ENCODE measurements at regions not wholly inside any gene's neighbourhood (a gene's known extent, or its start where the extent isn't known, plus 50 kb on each side); places are given as distances from the start of the nearest gene placed in this dataset.

- WGBS (ENCODE audit: low lambda C conversion rate, missing lambda C conversion rate) = 64% methylated on average over 2 of the region's 2 CpGs
- H2AFZ ChIP-seq = no peak overlapping the region
Observed at GRCh38 chr2:228793116-228793515, 478.0 kb downstream of the PID1 start.

GRCh38 chr2:228786901-228787300 is 484.2 kb downstream of the PID1 start:
- Histone ChIP-seq H3K9me2 (replicated peaks; ENCODE audit: insufficient read depth) (no peaks in the 10 kb centered on the region), H3K36me3 (replicated peaks; ENCODE audit: insufficient read depth, low read depth) (no peaks in the 10 kb centered on the region), H3K27me3 (no peaks in the 10 kb centered on the region), H2AFZ (no peak overlapping the region), H3K79me2 (no peaks in the 10 kb centered on the region), H3K27ac (no peak overlapping the region), H3K9me3 (ENCODE audit: low read depth) (no peaks in the 10 kb centered on the region), H4K20me1 (ENCODE audit: insufficient read depth, poor library complexity, severe bottlenecking) (no peaks in the 10 kb centered on the region), H3K4me3 (no peak overlapping the region), H3K4me2 (no peak overlapping the region), H3K4me1 (ENCODE audit: insufficient read depth) (no peaks in the 10 kb centered on the region)
- DNase-seq (ENCODE audit: low spot score) = no peak
- 81% methylated on average over 6 of the region's 6 CpGs for WGBS (ENCODE audit: low lambda C conversion rate, missing lambda C conversion rate)
- TF ChIP-seq EZH2 (IDR thresholded peaks at IDR 0.05; ENCODE audit: borderline replicate concordance) (no peak), EZH2phosphoT487 (IDR thresholded peaks at IDR 0.05; ENCODE audit: low read depth, severe bottlenecking, unreplicated experiment) (no peak)
- TF ChIP-seq, protein P1, sequence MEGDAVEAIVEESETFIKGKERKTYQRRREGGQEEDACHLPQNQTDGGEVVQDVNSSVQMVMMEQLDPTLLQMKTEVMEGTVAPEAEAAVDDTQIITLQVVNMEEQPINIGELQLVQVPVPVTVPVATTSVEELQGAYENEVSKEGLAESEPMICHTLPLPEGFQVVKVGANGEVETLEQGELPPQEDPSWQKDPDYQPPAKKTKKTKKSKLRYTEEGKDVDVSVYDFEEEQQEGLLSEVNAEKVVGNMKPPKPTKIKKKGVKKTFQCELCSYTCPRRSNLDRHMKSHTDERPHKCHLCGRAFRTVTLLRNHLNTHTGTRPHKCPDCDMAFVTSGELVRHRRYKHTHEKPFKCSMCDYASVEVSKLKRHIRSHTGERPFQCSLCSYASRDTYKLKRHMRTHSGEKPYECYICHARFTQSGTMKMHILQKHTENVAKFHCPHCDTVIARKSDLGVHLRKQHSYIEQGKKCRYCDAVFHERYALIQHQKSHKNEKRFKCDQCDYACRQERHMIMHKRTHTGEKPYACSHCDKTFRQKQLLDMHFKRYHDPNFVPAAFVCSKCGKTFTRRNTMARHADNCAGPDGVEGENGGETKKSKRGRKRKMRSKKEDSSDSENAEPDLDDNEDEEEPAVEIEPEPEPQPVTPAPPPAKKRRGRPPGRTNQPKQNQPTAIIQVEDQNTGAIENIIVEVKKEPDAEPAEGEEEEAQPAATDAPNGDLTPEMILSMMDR (IDR thresholded peaks at IDR 0.05; ENCODE audit: poor library complexity) = no peak

More at GRCh38 chr2:228793116-228793515, 478.0 kb downstream of the PID1 start:
- no peak overlapping the region for H3K27ac ChIP-seq
- no peaks in the 10 kb centered on the region for H4K20me1 ChIP-seq (ENCODE audit: insufficient read depth, poor library complexity, severe bottlenecking)
- no peaks in the 10 kb centered on the region for H3K36me3 ChIP-seq (replicated peaks; ENCODE audit: insufficient read depth, low read depth)
- TF ChIP-seq, protein P1 (IDR thresholded peaks at IDR 0.05; ENCODE audit: poor library complexity) = no peak
- TF ChIP-seq EZH2 (IDR thresholded peaks at IDR 0.05; ENCODE audit: borderline replicate concordance) (no peak), EZH2phosphoT487 (IDR thresholded peaks at IDR 0.05; ENCODE audit: low read depth, severe bottlenecking, unreplicated experiment) (no peak)
- H3K9me3 ChIP-seq (ENCODE audit: low read depth) = no peaks in the 10 kb centered on the region
- no peaks in the 10 kb centered on the region for H3K79me2 ChIP-seq
- H3K4me3 ChIP-seq = no peak overlapping the region
- no peak overlapping the region for H3K4me2 ChIP-seq
- H3K9me2 ChIP-seq (replicated peaks; ENCODE audit: insufficient read depth) = no peaks in the 10 kb centered on the region
- no peaks in the 10 kb centered on the region for H3K27me3 ChIP-seq
- DNase-seq (ENCODE audit: low spot score) = no peak
- H3K4me1 ChIP-seq (ENCODE audit: insufficient read depth) = no peaks in the 10 kb centered on the region

DNA sequence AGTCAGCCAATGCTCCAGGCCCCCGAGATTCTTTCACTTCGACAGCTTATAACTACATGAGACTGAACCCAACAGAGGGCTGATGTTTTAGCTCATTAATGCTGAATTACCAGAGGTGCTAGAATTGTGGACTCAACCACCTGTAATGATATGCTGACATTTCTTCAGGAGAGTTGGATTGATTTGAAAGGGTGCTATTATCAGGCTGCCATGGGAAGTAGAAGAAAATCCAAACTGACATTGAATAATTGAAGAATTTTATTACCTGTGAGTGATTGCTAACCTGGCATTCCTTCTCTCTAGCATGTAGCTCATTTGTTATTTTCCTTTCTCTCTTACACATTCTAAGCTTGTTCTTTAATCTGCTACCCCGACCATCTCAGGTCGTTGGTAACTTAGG is 488.8 kb downstream of the PID1 start:
- H4K20me1 ChIP-seq (ENCODE audit: insufficient read depth, poor library complexity, severe bottlenecking) = no peaks in the 10 kb centered on the region
- H3K4me2 ChIP-seq = no peak overlapping the region
- no peaks in the 10 kb centered on the region for H3K79me2 ChIP-seq
- H3K9me3 ChIP-seq (ENCODE audit: low read depth) = no peaks in the 10 kb centered on the region
- no peaks in the 10 kb centered on the region for H3K9me2 ChIP-seq (replicated peaks; ENCODE audit: insufficient read depth)
- no peak overlapping the region for H3K4me3 ChIP-seq
- no peaks in the 10 kb centered on the region for H3K4me1 ChIP-seq (ENCODE audit: insufficient read depth)
- H3K27me3 ChIP-seq = no peaks in the 10 kb centered on the region
- H3K36me3 ChIP-seq (replicated peaks; ENCODE audit: insufficient read depth, low read depth) = no peaks in the 10 kb centered on the region
- TF ChIP-seq EZH2phosphoT487 (IDR thresholded peaks at IDR 0.05; ENCODE audit: low read depth, severe bottlenecking, unreplicated experiment) (no peak), EZH2 (IDR thresholded peaks at IDR 0.05; ENCODE audit: borderline replicate concordance) (no peak)
- TF ChIP-seq, protein P1 (IDR thresholded peaks at IDR 0.05; ENCODE audit: poor library complexity) = no peak
- 89% methylated on average over 4 of the region's 4 CpGs for WGBS (ENCODE audit: low lambda C conversion rate, missing lambda C conversion rate)
- no peak overlapping the region for H2AFZ ChIP-seq
- DNase-seq (ENCODE audit: low spot score) = no peak
- no peak overlapping the region for H3K27ac ChIP-seq

DNA sequence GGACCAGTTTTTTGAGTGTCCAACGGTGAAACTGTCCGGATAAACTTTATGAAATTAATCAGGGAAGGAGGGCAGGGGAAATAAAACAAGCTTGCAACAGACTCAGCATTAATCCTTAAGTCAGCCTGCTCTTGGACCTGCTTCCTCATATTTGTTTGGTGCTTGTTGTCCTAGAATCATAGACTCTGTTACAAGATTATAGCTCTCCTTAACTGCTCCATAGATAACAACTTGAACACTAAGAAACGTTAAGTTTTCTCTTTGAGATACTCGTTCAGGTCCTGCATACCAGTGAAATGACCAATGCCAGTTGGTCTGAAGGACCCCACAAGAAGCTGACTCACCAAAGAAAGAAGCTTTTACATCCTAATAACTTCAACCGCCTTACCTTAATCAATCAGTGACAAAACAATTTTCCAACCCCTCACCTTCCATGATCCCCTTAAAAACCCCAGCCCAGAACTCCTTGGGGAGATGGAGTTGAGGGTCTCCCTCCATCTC is 493.2 kb downstream of the PID1 start:
- no peaks in the 10 kb centered on the region for H4K20me1 ChIP-seq (ENCODE audit: insufficient read depth, poor library complexity, severe bottlenecking)
- WGBS (ENCODE audit: low lambda C conversion rate, missing lambda C conversion rate) = 67% methylated on average over 5 of the region's 5 CpGs
- no peaks in the 10 kb centered on the region for H3K9me2 ChIP-seq (replicated peaks; ENCODE audit: insufficient read depth)
- no peaks in the 10 kb centered on the region for H3K9me3 ChIP-seq (ENCODE audit: low read depth)
- H3K4me1 ChIP-seq (ENCODE audit: insufficient read depth) = no peaks in the 10 kb centered on the region
- no peaks in the 10 kb centered on the region for H3K79me2 ChIP-seq
- no peak overlapping the region for H3K4me3 ChIP-seq
- DNase-seq (ENCODE audit: low spot score) = no peak
- no peaks in the 10 kb centered on the region for H3K36me3 ChIP-seq (replicated peaks; ENCODE audit: insufficient read depth, low read depth)
- no peak overlapping the region for H3K4me2 ChIP-seq
- no peak overlapping the region for H2AFZ ChIP-seq
- H3K27ac ChIP-seq = no peak overlapping the region
- no peaks in the 10 kb centered on the region for H3K27me3 ChIP-seq
- TF ChIP-seq, protein P1 (IDR thresholded peaks at IDR 0.05; ENCODE audit: poor library complexity) = no peak
- no peak for TF ChIP-seq EZH2phosphoT487 (IDR thresholded peaks at IDR 0.05; ENCODE audit: low read depth, severe bottlenecking, unreplicated experiment)
- no peak for TF ChIP-seq EZH2 (IDR thresholded peaks at IDR 0.05; ENCODE audit: borderline replicate concordance)
